HEK293T (cell line): ENCODE measurements at regions not wholly inside any gene's neighbourhood (a gene's known extent, or its start where the extent isn't known, plus 50 kb on each side); places are given as distances from the start of the nearest gene placed in this dataset.

Source experiments
- ELF4 ChIP-seq: fragments of 450-650 bp; IDR thresholded peaks from 2 replicates; pipeline ENCODE4 v1.6.1; 2017; ENCODE audit warnings: antibody characterized with exemption
- FOXA1 ChIP-seq: fragments of 450-650 bp; IDR thresholded peaks from 2 replicates; pipeline ENCODE4 v1.6.1; 2016; ENCODE audit warnings: mild to moderate bottlenecking
- SP1 ChIP-seq: fragments of 450-650 bp; IDR thresholded peaks from 2 replicates; pipeline ENCODE4 v1.6.1; 2017
- SUZ12 ChIP-seq: fragments of 450-650 bp; IDR thresholded peaks from 2 replicates; pipeline ENCODE4 v1.6.1; 2016; ENCODE audit warnings: mild to moderate bottlenecking

- TF ChIP-seq FOXA1 (no peak), SP1 (no peak), SUZ12 (no peak), ELF4 (no peak)
Observed at GRCh38 chr6:147903321-147903720, 394.8 kb downstream of the SAMD5 start.
